NOMO-1 (cell line): ENCODE measurements at regions not wholly inside any gene's neighbourhood (a gene's known extent, or its start where the extent isn't known, plus 50 kb on each side); places are given as distances from the start of the nearest gene placed in this dataset.
A peak's percentile ranks its signal among the peaks of the same experiment; 100 is the strongest.

Source experiments
- DNase-seq, 2 experiments: peaks; one replicate each; lab custom pipeline; 2025; ENCODE audit not compliant: unreplicated experiment in 2 of 2; lab: John Stamatoyannopoulos, UW

GRCh38 chr3:55245351-55245750 lies 241.8 kb downstream of the WNT5A start:
- DNase-seq: no peak

GRCh38 chr3:55244247-55244646 lies 242.9 kb downstream of the WNT5A start:
- DNase-seq: no peak

GRCh38 chr3:55243678-55244077 lies 243.4 kb downstream of the WNT5A start:
- DNase-seq: no peak

GRCh38 chr3:55242921-55243320 lies 244.2 kb downstream of the WNT5A start:
- no peak for DNase-seq

- DNase-seq: no peak
These were observed 246.0 kb downstream of the WNT5A start for GRCh38 chr3:55241098-55241497.

GRCh38 chr3:55235416-55235815 lies 251.7 kb downstream of the WNT5A start:
- DNase-seq: no peak

- no peak for DNase-seq
These were observed 260.4 kb downstream of the WNT5A start for GRCh38 chr3:55226696-55227095.

- peak; percentile 25 to 55 for DNase-seq
These were observed 268.5 kb downstream of the WNT5A start for GRCh38 chr3:55218577-55218976.

- no peak for DNase-seq
These were observed 279.4 kb downstream of the WNT5A start for GRCh38 chr3:55207744-55208143.

GRCh38 chr3:55205990-55206389 lies 278.1 kb upstream of the LRTM1 start:
- DNase-seq: no peak

- DNase-seq: no peak
These were observed 276.6 kb upstream of the LRTM1 start for GRCh38 chr3:55204417-55204816.

- DNase-seq: no peak
These were observed 275.7 kb upstream of the LRTM1 start for GRCh38 chr3:55203546-55203945.

GRCh38 chr3:55203006-55203405 lies 275.1 kb upstream of the LRTM1 start:
- DNase-seq: no peak

GRCh38 chr3:55202326-55202725 lies 274.5 kb upstream of the LRTM1 start:
- no peak for DNase-seq

- DNase-seq: no peak
These were observed 273.9 kb upstream of the LRTM1 start for GRCh38 chr3:55201779-55202178.

- DNase-seq: no peak
These were observed 273.0 kb upstream of the LRTM1 start for GRCh38 chr3:55200906-55201305.

- DNase-seq: no peak
These were observed 270.7 kb upstream of the LRTM1 start for GRCh38 chr3:55198554-55198953.

GRCh38 chr3:55197021-55197420 lies 269.2 kb upstream of the LRTM1 start:
- no peak for DNase-seq

- no peak for DNase-seq
These were observed 268.6 kb upstream of the LRTM1 start for GRCh38 chr3:55196495-55196894.

- DNase-seq: no peak
These were observed 266.5 kb upstream of the LRTM1 start for GRCh38 chr3:55194376-55194775.

- no peak for DNase-seq
These were observed 264.3 kb upstream of the LRTM1 start for GRCh38 chr3:55191911-55192775.

GRCh38 chr3:55190331-55190730 lies 262.5 kb upstream of the LRTM1 start:
- DNase-seq: no peak

- DNase-seq: no peak
These were observed 261.5 kb upstream of the LRTM1 start for GRCh38 chr3:55189359-55189801.
